ENCODE measurements at regions not wholly inside any gene's neighbourhood (a gene's known extent, or its start where the extent isn't known, plus 50 kb on each side); places are given as distances from the start of the nearest gene placed in this dataset.

DNA sequence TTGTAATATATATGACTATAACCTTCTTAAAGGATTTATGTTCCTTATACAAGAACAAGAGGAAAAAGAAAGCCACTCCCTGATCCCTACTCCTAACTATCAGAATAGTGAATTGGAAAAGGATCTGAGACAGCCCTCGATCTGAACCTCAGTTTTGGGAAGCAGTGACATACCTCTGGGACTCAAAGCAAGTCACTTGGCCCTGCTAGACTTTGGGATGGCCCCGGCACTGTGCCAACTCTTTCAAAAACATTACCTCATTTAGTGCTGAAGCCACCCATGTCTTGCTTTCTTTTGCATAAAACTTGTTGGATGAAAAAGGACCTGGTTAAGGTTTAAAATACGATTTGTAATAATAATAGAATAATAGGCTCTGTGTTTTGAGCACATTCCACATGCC is 447.3 kb downstream of the FGF9 start:
- Histone ChIP-seq H3K27ac (ENCODE audit: low read depth, low read length) (no peak overlapping the region), H2BK15ac (ENCODE audit: low read length) (no peak overlapping the region), H4K8ac (ENCODE audit: extremely low read depth, insufficient read depth, low read length) (no peak overlapping the region), H2BK120ac (replicated peaks; ENCODE audit: low read depth, low read length) (no peak overlapping the region), H3K27me3 (replicated peaks in 1 of 4; ENCODE audit: control insufficient read depth in 3 of 4, extremely low read depth in 1 of 4, insufficient read depth in 3 of 4, low read length in 3 of 4) (no peaks in the 10 kb centered on the region), H4K5ac (ENCODE audit: insufficient read length, low read depth, low read length) (no peak overlapping the region), H3K4ac (replicated peaks; ENCODE audit: insufficient read length, low read depth, low read length) (no peak overlapping the region), H4K91ac (replicated peaks; ENCODE audit: insufficient read length, low read length) (no peak overlapping the region), H3K18ac (ENCODE audit: extremely low read depth, low read length) (no peak overlapping the region), H4K20me1 (replicated peaks in 1 of 2; ENCODE audit: control insufficient read depth in 1 of 2, insufficient read depth in 2 of 2, low read length in 2 of 2) (no peaks in the 10 kb centered on the region), H3K23ac (ENCODE audit: insufficient read length) (no peak overlapping the region), H3K79me2 (ENCODE audit: control insufficient read depth in 1 of 2, insufficient read depth in 2 of 2, low read length in 2 of 2) (no peaks in the 10 kb centered on the region), H3K56ac (replicated peaks; ENCODE audit: insufficient read length, low read depth, low read length) (no peak overlapping the region), H3K79me1 (ENCODE audit: low read depth, low read length) (no peaks in the 10 kb centered on the region), H3K23me2 (ENCODE audit: low read depth, low read length) (no peaks in the 10 kb centered on the region), H3K36me3 (ENCODE audit: control insufficient read depth in 2 of 4, insufficient read depth in 4 of 4, low read length in 3 of 4) (no peaks in the 10 kb centered on the region), H3K4me2 (ENCODE audit: insufficient read depth in 1 of 2, low read depth in 2 of 2, low read length in 2 of 2) (no peak overlapping the region), H2AK5ac (ENCODE audit: low read depth, low read length) (no peak overlapping the region), H2BK20ac (ENCODE audit: low read length) (no peak overlapping the region), H3K9ac (replicated peaks in 1 of 4; ENCODE audit: extremely low read depth in 1 of 4, low read depth in 3 of 4, low read length in 3 of 4) (no peak overlapping the region), H3K4me3 (ENCODE audit: extremely low read depth in 1 of 4, insufficient read depth in 2 of 4, low read depth in 3 of 4, low read length in 4 of 4) (no peak overlapping the region), H3K9me3 (ENCODE audit: insufficient read depth in 2 of 2, low read depth in 1 of 2, low read length in 1 of 2) (no peaks in the 10 kb centered on the region), H2BK5ac (ENCODE audit: low read depth, low read length) (no peak overlapping the region), H2AFZ (ENCODE audit: low read length) (no peak overlapping the region), H3K4me1 (replicated peaks in 1 of 4; ENCODE audit: control insufficient read depth in 3 of 4, insufficient read depth in 4 of 4, low read length in 3 of 4) (no peaks in the 10 kb centered on the region), H3K14ac (ENCODE audit: insufficient read length) (no peak overlapping the region), H2BK12ac (ENCODE audit: low read depth, low read length) (no peak overlapping the region)
- ChIA-PET POLR2A (ENCODE audit: partially characterized antibody) (no interaction called here), CTCF (ENCODE audit: partially characterized antibody) (no interaction called here)
- FAIRE-seq (no peak), DNase-seq (ENCODE audit: low read depth in 1 of 2, low spot score in 2 of 2) (no peak)
- WGBS, 2 experiments (ENCODE audit: extremely low coverage in 1 of 2, insufficient coverage in 1 of 2, insufficient read length in 1 of 2, insufficient replicate concordance in 2 of 2, low coverage in 1 of 2, low lambda C conversion rate in 2 of 2, missing lambda C conversion rate in 1 of 2) = 91% methylated on average over 3 of the region's 3 CpGs; no CpG with 5 or more reads in 1 of the 2 experiments
- TF ChIP-seq YY1 (IDR thresholded peaks at IDR 0.05; ENCODE audit: low read depth, low read length) (no peak), CBX5 (IDR thresholded peaks at IDR 0.05; ENCODE audit: low read depth, low read length) (no peak), ASH2L (IDR thresholded peaks at IDR 0.05; ENCODE audit: low read length) (no peak), JUN (IDR thresholded peaks at IDR 0.05; ENCODE audit: low read depth, low read length) (no peak)
